Astrocyte (in vitro differentiated cells and primary cell): ENCODE measurements at regions not wholly inside any gene's neighbourhood (a gene's known extent, or its start where the extent isn't known, plus 50 kb on each side); places are given as distances from the start of the nearest gene placed in this dataset.

Experiments used
- DNase-seq: peaks from one replicate; pipeline ENCODE4 v3.0.0-alpha.2; 2010; ENCODE audit warnings: low read depth
- FAIRE-seq: peaks from 2 replicates; lab custom pipeline; 2011; peaks lifted over from hg19 to GRCh38; lab: Jason Lieb, UNC
- H2AFZ ChIP-seq: 2 replicates; pipeline ENCODE4 v1.6.0; 2012; ENCODE audit warnings: low read depth, low read length, inconsistent platforms
- H3K27ac ChIP-seq: 2 replicates; pipeline ENCODE4 v1.5.1; 2011; ENCODE audit warnings: low read depth, low read length, inconsistent platforms
- H3K27me3 ChIP-seq: 2 replicates; pipeline ENCODE4 v1.6.0; 2011; ENCODE audit warnings: low read length, inconsistent platforms; ENCODE audit not compliant: insufficient read depth
- H3K36me3 ChIP-seq: 2 replicates; pipeline ENCODE4 v1.5.1; 2011; ENCODE audit warnings: low read length, inconsistent platforms; ENCODE audit not compliant: insufficient read depth
- H3K4me1 ChIP-seq: 2 replicates; pipeline ENCODE4 v1.5.1; 2011; ENCODE audit warnings: low read length, inconsistent platforms; ENCODE audit not compliant: insufficient read depth
- H3K4me2 ChIP-seq: 2 replicates; pipeline ENCODE4 v1.6.0; 2012; ENCODE audit warnings: low read length, inconsistent platforms
- H3K4me3 ChIP-seq: 2 replicates; pipeline ENCODE4 v1.5.1; 2011; ENCODE audit warnings: low read depth, mild to moderate bottlenecking, low read length, inconsistent platforms; ENCODE audit not compliant: insufficient read depth
- H3K79me2 ChIP-seq: 2 replicates; pipeline ENCODE4 v1.6.0; 2012; ENCODE audit warnings: mild to moderate bottlenecking, low read length, inconsistent platforms; ENCODE audit not compliant: insufficient read depth
- H3K9ac ChIP-seq: 2 replicates; pipeline ENCODE4 v1.6.0; 2012; ENCODE audit warnings: mild to moderate bottlenecking, low read length, inconsistent platforms
- H3K9me3 ChIP-seq: 2 replicates; pipeline ENCODE4 v1.5.1; 2012; ENCODE audit warnings: low read depth, mild to moderate bottlenecking, low read length, inconsistent platforms; ENCODE audit not compliant: insufficient read depth
- H4K20me1 ChIP-seq: 2 replicates; pipeline ENCODE4 v1.6.0; 2012; ENCODE audit warnings: low read length, inconsistent platforms; ENCODE audit not compliant: insufficient read depth
- H3K27ac Mint-ChIP-seq: one replicate; pipeline ENCODE4 v1.8.0; 2021; ENCODE audit warnings: mild to moderate bottlenecking, mixed read lengths; ENCODE audit not compliant: unreplicated experiment
- H3K27me3 Mint-ChIP-seq: one replicate; pipeline ENCODE4 v1.8.0; 2021; ENCODE audit warnings: low read depth, mixed read lengths; ENCODE audit not compliant: unreplicated experiment
- H3K36me3 Mint-ChIP-seq: one replicate; pipeline ENCODE4 v1.8.0; 2021; ENCODE audit warnings: low read depth, mixed read lengths; ENCODE audit not compliant: unreplicated experiment
- H3K4me1 Mint-ChIP-seq: one replicate; pipeline ENCODE4 v1.8.0; 2021; ENCODE audit warnings: low read depth, mixed read lengths; ENCODE audit not compliant: unreplicated experiment
- H3K4me3 Mint-ChIP-seq: one replicate; pipeline ENCODE4 v1.8.0; 2021; ENCODE audit warnings: mild to moderate bottlenecking, moderate library complexity, mixed read lengths; ENCODE audit not compliant: unreplicated experiment
- H3K9me3 Mint-ChIP-seq: one replicate; pipeline ENCODE4 v1.8.0; 2021; ENCODE audit warnings: mild to moderate bottlenecking, mixed read lengths; ENCODE audit not compliant: unreplicated experiment
- EZH2 ChIP-seq: IDR thresholded peaks from 2 replicates; pipeline ENCODE4 v1.6.1; 2012; ENCODE audit warnings: mild to moderate bottlenecking, low read length, inconsistent platforms; ENCODE audit not compliant: insufficient read depth
- TF ChIP-seq, protein P1 (sequence below): IDR thresholded peaks from 2 replicates; pipeline ENCODE4 v1.5.1; 2011; ENCODE audit warnings: low read depth, mild to moderate bottlenecking, inconsistent platforms, low read length, moderate library complexity; ENCODE audit not compliant: insufficient read depth

DNA sequence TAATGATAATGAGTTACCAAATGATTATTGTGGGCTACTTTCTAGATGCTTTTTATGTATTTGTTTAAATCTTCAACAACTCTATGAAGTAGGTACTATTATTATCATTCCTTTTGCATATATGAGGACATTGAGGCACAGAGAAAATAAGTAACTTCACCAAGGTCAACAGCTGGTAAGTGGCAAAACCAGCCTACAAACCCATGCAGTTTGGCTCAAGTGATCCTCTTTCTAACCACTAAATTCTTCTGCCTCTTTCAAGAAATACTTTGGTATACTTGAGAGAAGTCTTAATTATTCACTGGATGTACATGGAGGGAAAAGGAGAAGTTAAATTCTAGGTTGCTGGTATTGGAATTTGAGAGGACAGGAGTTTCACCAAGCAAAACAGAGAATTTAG is 495.2 kb upstream of the CADM1 start:
- peaks cover 2% of the 10 kb centered on the region for H3K27me3 ChIP-seq
- H3K36me3 Mint-ChIP-seq, result no peaks in the 10 kb centered on the region
- no peaks in the 10 kb centered on the region for H3K9me3 Mint-ChIP-seq

DNA sequence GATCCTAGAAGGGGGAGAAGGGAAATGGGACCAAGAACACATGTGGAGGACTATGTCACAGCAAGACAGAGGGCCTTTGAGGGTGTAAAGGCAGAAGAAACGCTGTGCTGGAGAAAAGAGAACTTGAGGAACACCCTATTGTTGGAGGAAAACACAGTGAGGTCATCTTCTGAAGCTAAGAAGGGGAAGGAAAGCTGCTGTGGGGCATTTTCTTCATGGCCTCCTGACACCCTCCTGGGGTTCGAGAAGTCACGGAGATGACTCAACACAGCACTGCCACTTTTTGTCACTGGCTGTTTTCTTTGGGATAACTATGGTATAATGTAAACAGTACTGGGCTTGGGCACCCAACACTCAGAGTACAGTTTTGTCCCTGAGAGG is 492.6 kb upstream of the CADM1 start:
- Histone ChIP-seq H3K4me1 (no peaks in the 10 kb centered on the region), H2AFZ (no peak overlapping the region), H3K4me2 (no peak overlapping the region), H3K79me2 (no peaks in the 10 kb centered on the region), H3K27me3 (peaks cover 2% of the 10 kb centered on the region), H3K9ac (no peak overlapping the region), H3K4me3 (no peak overlapping the region), H3K36me3 (no peaks in the 10 kb centered on the region), H4K20me1 (no peaks in the 10 kb centered on the region), H3K27ac (no peak overlapping the region), H3K9me3 (no peaks in the 10 kb centered on the region)
- peaks cover 5% of the 10 kb centered on the region for H3K27me3 Mint-ChIP-seq
- H3K4me1 Mint-ChIP-seq, result peaks cover 10% of the 10 kb centered on the region
- no peak for FAIRE-seq
- no peak for DNase-seq
- no peak overlapping the region for H3K4me3 Mint-ChIP-seq
- no peak for TF ChIP-seq EZH2
- TF ChIP-seq, protein P1, sequence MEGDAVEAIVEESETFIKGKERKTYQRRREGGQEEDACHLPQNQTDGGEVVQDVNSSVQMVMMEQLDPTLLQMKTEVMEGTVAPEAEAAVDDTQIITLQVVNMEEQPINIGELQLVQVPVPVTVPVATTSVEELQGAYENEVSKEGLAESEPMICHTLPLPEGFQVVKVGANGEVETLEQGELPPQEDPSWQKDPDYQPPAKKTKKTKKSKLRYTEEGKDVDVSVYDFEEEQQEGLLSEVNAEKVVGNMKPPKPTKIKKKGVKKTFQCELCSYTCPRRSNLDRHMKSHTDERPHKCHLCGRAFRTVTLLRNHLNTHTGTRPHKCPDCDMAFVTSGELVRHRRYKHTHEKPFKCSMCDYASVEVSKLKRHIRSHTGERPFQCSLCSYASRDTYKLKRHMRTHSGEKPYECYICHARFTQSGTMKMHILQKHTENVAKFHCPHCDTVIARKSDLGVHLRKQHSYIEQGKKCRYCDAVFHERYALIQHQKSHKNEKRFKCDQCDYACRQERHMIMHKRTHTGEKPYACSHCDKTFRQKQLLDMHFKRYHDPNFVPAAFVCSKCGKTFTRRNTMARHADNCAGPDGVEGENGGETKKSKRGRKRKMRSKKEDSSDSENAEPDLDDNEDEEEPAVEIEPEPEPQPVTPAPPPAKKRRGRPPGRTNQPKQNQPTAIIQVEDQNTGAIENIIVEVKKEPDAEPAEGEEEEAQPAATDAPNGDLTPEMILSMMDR, result no peak
- no peaks in the 10 kb centered on the region for H3K36me3 Mint-ChIP-seq
- no peak overlapping the region for H3K27ac Mint-ChIP-seq
- H3K9me3 Mint-ChIP-seq, result no peaks in the 10 kb centered on the region

More for the DNA sequence above, 495.2 kb upstream of the CADM1 start:
- peak overlapping the region; percentile 20 for H3K27ac Mint-ChIP-seq
- no peak overlapping the region for H3K9ac ChIP-seq
- H3K4me2 ChIP-seq, result no peak overlapping the region
- FAIRE-seq (no peak), DNase-seq (no peak)
- TF ChIP-seq, protein P1, result no peak
- no peak for TF ChIP-seq EZH2
- peaks cover 3% of the 10 kb centered on the region for H3K27me3 Mint-ChIP-seq
- no peak overlapping the region for H2AFZ ChIP-seq
- H3K9me3 ChIP-seq, result no peaks in the 10 kb centered on the region
- H3K4me1 ChIP-seq, result no peaks in the 10 kb centered on the region
- H3K79me2 ChIP-seq, result no peaks in the 10 kb centered on the region
- no peak overlapping the region for H3K4me3 ChIP-seq
- H3K4me3 Mint-ChIP-seq, result no peak overlapping the region
- peaks cover 10% of the 10 kb centered on the region for H3K4me1 Mint-ChIP-seq
- H4K20me1 ChIP-seq, result no peaks in the 10 kb centered on the region
- no peak overlapping the region for H3K27ac ChIP-seq
- H3K36me3 ChIP-seq, result no peaks in the 10 kb centered on the region

- Mint-ChIP-seq H3K27me3 (peaks cover 5% of the 10 kb centered on the region), H3K9me3 (no peaks in the 10 kb centered on the region), H3K4me1 (peaks cover 10% of the 10 kb centered on the region), H3K4me3 (no peak overlapping the region), H3K36me3 (no peaks in the 10 kb centered on the region), H3K27ac (no peak overlapping the region)
- Histone ChIP-seq H3K9ac (no peak overlapping the region), H3K4me1 (no peaks in the 10 kb centered on the region), H3K27me3 (no peaks in the 10 kb centered on the region), H3K79me2 (no peaks in the 10 kb centered on the region), H2AFZ (no peak overlapping the region), H3K36me3 (no peaks in the 10 kb centered on the region), H4K20me1 (no peaks in the 10 kb centered on the region), H3K9me3 (no peaks in the 10 kb centered on the region), H3K4me2 (no peak overlapping the region), H3K27ac (no peak overlapping the region), H3K4me3 (no peak overlapping the region)
- FAIRE-seq (no peak), DNase-seq (no peak)
- TF ChIP-seq, protein P1, result no peak
- TF ChIP-seq EZH2, result no peak
Observed at GRCh38 chr11:115996125-115996807, 492.1 kb upstream of the CADM1 start.
